ENCODE measurements at regions not wholly inside any gene's neighbourhood (a gene's known extent, or its start where the extent isn't known, plus 50 kb on each side); places are given as distances from the start of the nearest gene placed in this dataset.

DNA sequence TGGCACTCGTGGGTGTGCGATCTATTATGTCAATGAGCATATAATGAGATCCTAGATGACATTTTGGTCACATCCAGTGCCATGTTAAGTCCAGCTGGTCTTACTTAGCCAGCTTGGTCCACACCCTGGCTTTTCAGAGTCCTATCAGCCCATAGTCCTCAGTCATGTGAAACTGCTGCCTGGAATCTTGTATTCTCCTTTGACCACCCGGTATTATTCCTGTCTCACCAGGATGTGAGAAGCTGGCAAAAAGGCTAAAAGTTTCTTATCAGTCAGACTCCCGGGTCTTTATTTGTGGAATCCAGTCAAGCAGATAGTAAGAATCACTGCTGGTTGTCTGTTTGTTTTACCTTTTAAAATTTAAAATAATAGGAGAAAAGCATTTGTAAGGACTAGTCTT, 705.6 kb upstream of the GHITM start (continued):
- TF ChIP-seq, protein P1, sequence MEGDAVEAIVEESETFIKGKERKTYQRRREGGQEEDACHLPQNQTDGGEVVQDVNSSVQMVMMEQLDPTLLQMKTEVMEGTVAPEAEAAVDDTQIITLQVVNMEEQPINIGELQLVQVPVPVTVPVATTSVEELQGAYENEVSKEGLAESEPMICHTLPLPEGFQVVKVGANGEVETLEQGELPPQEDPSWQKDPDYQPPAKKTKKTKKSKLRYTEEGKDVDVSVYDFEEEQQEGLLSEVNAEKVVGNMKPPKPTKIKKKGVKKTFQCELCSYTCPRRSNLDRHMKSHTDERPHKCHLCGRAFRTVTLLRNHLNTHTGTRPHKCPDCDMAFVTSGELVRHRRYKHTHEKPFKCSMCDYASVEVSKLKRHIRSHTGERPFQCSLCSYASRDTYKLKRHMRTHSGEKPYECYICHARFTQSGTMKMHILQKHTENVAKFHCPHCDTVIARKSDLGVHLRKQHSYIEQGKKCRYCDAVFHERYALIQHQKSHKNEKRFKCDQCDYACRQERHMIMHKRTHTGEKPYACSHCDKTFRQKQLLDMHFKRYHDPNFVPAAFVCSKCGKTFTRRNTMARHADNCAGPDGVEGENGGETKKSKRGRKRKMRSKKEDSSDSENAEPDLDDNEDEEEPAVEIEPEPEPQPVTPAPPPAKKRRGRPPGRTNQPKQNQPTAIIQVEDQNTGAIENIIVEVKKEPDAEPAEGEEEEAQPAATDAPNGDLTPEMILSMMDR (IDR thresholded peaks at IDR 0.05; ENCODE audit: control extremely low read depth in 1 of 3, insufficient read depth in 1 of 3, low read depth in 1 of 3, low read length in 3 of 3) = no peak
- no peak for TF ChIP-seq EP300 (IDR thresholded peaks at IDR 0.05; ENCODE audit: borderline replicate concordance in 1 of 2, low read depth in 2 of 2, low read length in 2 of 2)
